Mesendoderm (in vitro differentiated cells): ENCODE measurements at regions not wholly inside any gene's neighbourhood (a gene's known extent, or its start where the extent isn't known, plus 50 kb on each side); places are given as distances from the start of the nearest gene placed in this dataset.

Source experiments
- DNase-seq: peaks from one replicate; pipeline ENCODE4 v3.0.0; 2013
- H2AK5ac ChIP-seq: 2 replicates; pipeline ENCODE4 v1.6.1; 2013; ENCODE audit warnings: low read length, inconsistent platforms
- H2BK120ac ChIP-seq: 2 replicates; pipeline ENCODE4 v1.6.1; 2013; ENCODE audit warnings: low read depth, mild to moderate bottlenecking, low read length, moderate library complexity, mixed read lengths
- H2BK15ac ChIP-seq: replicated peaks from 2 replicates; pipeline ENCODE4 v1.6.1; 2013; ENCODE audit warnings: low read depth, mild to moderate bottlenecking, moderate library complexity
- H2BK5ac ChIP-seq: 2 replicates; pipeline ENCODE4 v1.6.1; 2013; ENCODE audit warnings: low read length, inconsistent platforms
- H3K18ac ChIP-seq: 2 replicates; pipeline ENCODE4 v1.6.1; 2013; ENCODE audit warnings: mild to moderate bottlenecking, low read length, mixed read lengths
- H3K23ac ChIP-seq: one replicate; pipeline ENCODE4 v1.6.1; 2013; ENCODE audit warnings: low read length
- H3K27ac ChIP-seq: 2 replicates; pipeline ENCODE4 v1.5.1; 2013; ENCODE audit warnings: low read depth, mild to moderate bottlenecking, inconsistent platforms, low read length, moderate library complexity
- H3K27me3 ChIP-seq: 2 replicates; pipeline ENCODE4 v1.6.1; 2013; ENCODE audit warnings: low read length, control low read depth, mild to moderate bottlenecking, inconsistent platforms; ENCODE audit not compliant: insufficient read depth, poor library complexity
- H3K36me3 ChIP-seq: 2 replicates; pipeline ENCODE4 v1.6.1; 2013; ENCODE audit warnings: low read length, inconsistent platforms; ENCODE audit not compliant: control insufficient read depth, insufficient read depth
- H3K4ac ChIP-seq: one replicate; pipeline ENCODE4 v1.6.1; 2013; ENCODE audit warnings: low read depth, mild to moderate bottlenecking, low read length, moderate library complexity
- H3K4me1 ChIP-seq: 2 replicates; pipeline ENCODE4 v1.6.1; 2013; ENCODE audit warnings: low read depth, low read length, inconsistent platforms; ENCODE audit not compliant: control insufficient read depth
- H3K4me2 ChIP-seq: 2 replicates; pipeline ENCODE4 v1.6.1; 2013; ENCODE audit warnings: low read length
- H3K4me3 ChIP-seq: 2 replicates; pipeline ENCODE4 v1.5.1; 2013; ENCODE audit warnings: mild to moderate bottlenecking, low read length
- H3K56ac ChIP-seq: one replicate; pipeline ENCODE4 v1.6.1; 2013; ENCODE audit warnings: low read length
- H3K79me1 ChIP-seq: 2 replicates; pipeline ENCODE4 v1.6.1; 2013; ENCODE audit warnings: low read length, inconsistent platforms
- H3K79me2 ChIP-seq: 2 replicates; pipeline ENCODE4 v1.6.1; 2013; ENCODE audit warnings: mild to moderate bottlenecking, low read length; ENCODE audit not compliant: control insufficient read depth, insufficient read depth
- H3K9ac ChIP-seq: 2 replicates; pipeline ENCODE4 v1.6.1; 2013; ENCODE audit warnings: low read length, inconsistent platforms
- H4K5ac ChIP-seq: one replicate; pipeline ENCODE4 v1.6.1; 2013; ENCODE audit warnings: low read length
- H4K8ac ChIP-seq: one replicate; pipeline ENCODE4 v1.6.1; 2013; ENCODE audit warnings: low read depth, mild to moderate bottlenecking, control low read depth, low read length, moderate library complexity
- WGBS: extraction: QIAGEN DNeasy Blood & Tissue Kit; methylation state at CpG from one replicate; pipeline ENCODE4 v1.1.7; 2013; ENCODE audit warnings: low lambda C conversion rate, missing lambda C conversion rate; ENCODE audit not compliant: insufficient coverage; ENCODE audit errors: extremely low coverage; 5-methylcytosine and 5-hydroxymethylcytosine counted together

- Histone ChIP-seq H3K9ac (no peak overlapping the region), H2BK120ac (no peak overlapping the region), H3K4ac (no peak overlapping the region), H3K79me2 (no peaks in the 10 kb centered on the region), H3K4me1 (no peaks in the 10 kb centered on the region), H3K23ac (no peak overlapping the region), H3K79me1 (no peaks in the 10 kb centered on the region), H4K8ac (no peak overlapping the region), H2BK5ac (no peak overlapping the region), H3K27ac (no peak overlapping the region), H2BK15ac (no peak overlapping the region), H3K4me2 (no peak overlapping the region), H3K36me3 (no peaks in the 10 kb centered on the region), H3K27me3 (no peaks in the 10 kb centered on the region), H4K5ac (no peak overlapping the region), H3K18ac (no peak overlapping the region), H2AK5ac (no peak overlapping the region), H3K4me3 (no peak overlapping the region), H3K56ac (no peak overlapping the region)
- DNase-seq = no peak
- WGBS = no CpG with 5 or more reads among the region's 1 CpG
These were observed 190.9 kb upstream of the PKDCC start for GRCh38 chr2:41856946-41857345.

GRCh38 chr2:41859615-41860514, 188.0 kb upstream of the PKDCC start:
- Histone ChIP-seq H3K79me1 (no peaks in the 10 kb centered on the region), H3K27ac (no peak overlapping the region), H3K18ac (no peak overlapping the region), H4K5ac (no peak overlapping the region), H3K27me3 (no peaks in the 10 kb centered on the region), H3K4me1 (peaks cover under 1% of the 10 kb centered on the region), H3K23ac (no peak overlapping the region), H3K79me2 (no peaks in the 10 kb centered on the region), H3K4me2 (no peak overlapping the region), H3K9ac (no peak overlapping the region), H2BK15ac (no peak overlapping the region), H2AK5ac (no peak overlapping the region), H3K56ac (no peak overlapping the region), H4K8ac (no peak overlapping the region), H2BK120ac (no peak overlapping the region), H3K36me3 (no peaks in the 10 kb centered on the region), H3K4ac (no peak overlapping the region), H3K4me3 (no peak overlapping the region), H2BK5ac (no peak overlapping the region)
- DNase-seq = no peak
- no CpG with 5 or more reads among the region's 9 CpGs for WGBS

- H3K18ac ChIP-seq = no peak overlapping the region
- H3K4me1 ChIP-seq = peaks cover 1% of the 10 kb centered on the region
- H3K79me2 ChIP-seq = no peaks in the 10 kb centered on the region
- H3K9ac ChIP-seq = no peak overlapping the region
- H3K79me1 ChIP-seq = no peaks in the 10 kb centered on the region
- no peak overlapping the region for H2AK5ac ChIP-seq
- H3K27ac ChIP-seq = no peak overlapping the region
- no peaks in the 10 kb centered on the region for H3K27me3 ChIP-seq
- H3K4ac ChIP-seq = no peak overlapping the region
- H3K4me2 ChIP-seq = no peak overlapping the region
- no peak overlapping the region for H3K23ac ChIP-seq
- H4K5ac ChIP-seq = no peak overlapping the region
- H2BK120ac ChIP-seq = no peak overlapping the region
- H3K36me3 ChIP-seq = no peaks in the 10 kb centered on the region
- no peak overlapping the region for H3K4me3 ChIP-seq
- H3K56ac ChIP-seq = no peak overlapping the region
- no peak for DNase-seq
- no peak overlapping the region for H2BK5ac ChIP-seq
- no CpG with 5 or more reads among the region's 2 CpGs for WGBS
- no peak overlapping the region for H4K8ac ChIP-seq
- no peak overlapping the region for H2BK15ac ChIP-seq
These were observed 184.8 kb upstream of the PKDCC start for GRCh38 chr2:41863062-41863461.

GRCh38 chr2:41865263-41865662, 182.6 kb upstream of the PKDCC start:
- Histone ChIP-seq H3K4me1 (peaks cover 1% of the 10 kb centered on the region), H3K18ac (no peak overlapping the region), H3K9ac (no peak overlapping the region), H4K8ac (no peak overlapping the region), H3K79me2 (no peaks in the 10 kb centered on the region), H4K5ac (no peak overlapping the region), H3K4ac (no peak overlapping the region), H3K4me2 (no peak overlapping the region), H2BK120ac (no peak overlapping the region), H3K36me3 (no peaks in the 10 kb centered on the region), H2AK5ac (no peak overlapping the region), H2BK5ac (no peak overlapping the region), H3K23ac (no peak overlapping the region), H3K27ac (no peak overlapping the region), H2BK15ac (no peak overlapping the region), H3K56ac (no peak overlapping the region), H3K4me3 (no peak overlapping the region), H3K27me3 (no peaks in the 10 kb centered on the region), H3K79me1 (no peaks in the 10 kb centered on the region)
- peak; percentile 31 for DNase-seq
- no CpG with 5 or more reads among the region's 3 CpGs for WGBS

- Histone ChIP-seq H3K9ac (no peak overlapping the region), H3K56ac (no peak overlapping the region), H3K4me2 (no peak overlapping the region), H3K27me3 (no peaks in the 10 kb centered on the region), H3K4me1 (peaks cover 3% of the 10 kb centered on the region), H3K4ac (no peak overlapping the region), H2AK5ac (no peak overlapping the region), H2BK15ac (no peak overlapping the region), H3K27ac (no peak overlapping the region), H4K8ac (no peak overlapping the region), H3K23ac (no peak overlapping the region), H3K79me1 (no peaks in the 10 kb centered on the region), H4K5ac (no peak overlapping the region), H2BK5ac (no peak overlapping the region), H3K36me3 (no peaks in the 10 kb centered on the region), H3K79me2 (no peaks in the 10 kb centered on the region), H3K4me3 (no peak overlapping the region), H3K18ac (no peak overlapping the region), H2BK120ac (no peak overlapping the region)
- WGBS = no CpG with 5 or more reads among the region's 3 CpGs
- DNase-seq = no peak
These were observed 180.3 kb upstream of the PKDCC start for GRCh38 chr2:41867553-41867952.
